ENCODE measurements at regions not wholly inside any gene's neighbourhood (a gene's known extent, or its start where the extent isn't known, plus 50 kb on each side); places are given as distances from the start of the nearest gene placed in this dataset.
A peak's percentile ranks its signal among the peaks of the same experiment; 100 is the strongest.
"Not testable (repeated sequence)": the region's sequence is repeated elsewhere in the genome, so short reads cannot be mapped to it uniquely, and the experiment has no call there.

DNA sequence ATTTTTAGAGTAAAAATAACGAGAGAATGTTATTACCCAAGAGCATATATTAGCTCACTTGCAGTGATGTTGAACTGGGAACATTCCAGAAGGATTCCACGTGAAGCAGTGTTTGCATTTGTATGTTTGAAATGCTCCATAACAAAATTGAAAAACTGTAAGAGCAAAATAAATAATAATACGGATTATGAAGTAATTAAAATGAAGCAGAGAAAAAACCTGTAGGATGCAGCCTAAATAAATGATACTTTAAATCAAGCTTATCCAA lies 203.3 kb downstream of the BAMBI start:
- no peak for TF ChIP-seq JUND (IDR thresholded peaks at IDR 0.05; ENCODE audit: low read depth)
- no peak for DNase-seq (ENCODE audit: low read depth in 1 of 2, low spot score in 1 of 2)
- in situ Hi-C loops (cut with HindIII; ENCODE audit: low pct_unique_long_range_greater_than_20kb, low sequenced_read_pairs), result no loop called here

- no peak for DNase-seq (ENCODE audit: low read depth in 1 of 2, low spot score in 1 of 2)
- TF ChIP-seq JUND (IDR thresholded peaks at IDR 0.05; ENCODE audit: low read depth), result no peak
- in situ Hi-C loops (cut with HindIII; ENCODE audit: low pct_unique_long_range_greater_than_20kb, low sequenced_read_pairs), result no loop called here
These were observed 204.0 kb downstream of the BAMBI start for GRCh38 chr10:28881171-28881882.

GRCh38 chr10:28883741-28884423 lies 206.6 kb downstream of the BAMBI start:
- DNase-seq (ENCODE audit: low read depth in 1 of 2, low spot score in 1 of 2), result no peak
- TF ChIP-seq JUND (IDR thresholded peaks at IDR 0.05; ENCODE audit: low read depth), result peak; percentile 74
- in situ Hi-C loops (cut with HindIII; ENCODE audit: low pct_unique_long_range_greater_than_20kb, low sequenced_read_pairs), result no loop called here

- TF ChIP-seq JUND (IDR thresholded peaks at IDR 0.05; ENCODE audit: low read depth), result no peak
- DNase-seq (ENCODE audit: low read depth in 1 of 2, low spot score in 1 of 2), result no peak
- in situ Hi-C loops (cut with HindIII; ENCODE audit: low pct_unique_long_range_greater_than_20kb, low sequenced_read_pairs), result no loop called here
These were observed 213.0 kb downstream of the BAMBI start for GRCh38 chr10:28890121-28890950.

DNA sequence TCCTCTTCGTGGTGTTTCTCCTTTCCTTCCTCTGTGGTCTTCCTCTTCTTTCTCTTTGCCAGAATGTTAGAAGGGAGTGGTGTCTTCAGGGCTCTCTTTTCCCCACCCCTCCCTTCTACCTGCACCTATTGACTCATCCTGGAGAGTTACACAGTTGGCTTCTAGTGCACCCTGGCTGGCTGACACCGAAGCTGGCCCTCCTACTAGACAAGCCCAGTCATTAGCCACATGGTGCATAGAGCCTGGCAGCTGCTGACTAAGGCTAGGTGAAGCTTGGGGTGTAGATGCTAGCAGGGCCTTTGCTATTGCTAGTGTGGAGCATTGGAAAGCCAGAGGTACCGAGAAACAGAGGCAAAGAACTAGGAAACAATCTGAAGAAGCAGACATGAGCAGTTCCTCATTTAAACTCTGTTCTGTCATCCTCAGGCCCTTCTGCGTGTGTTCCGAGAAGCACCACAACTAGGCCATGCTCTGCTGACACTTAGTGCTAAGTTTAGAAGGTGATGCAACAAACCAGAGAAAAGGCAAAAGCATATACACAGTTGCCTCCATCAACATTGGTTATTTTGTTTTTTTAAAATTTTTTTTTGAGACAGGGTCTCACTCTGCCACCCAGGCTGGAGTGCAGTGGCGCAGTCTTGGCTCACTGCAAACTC lies 213.9 kb downstream of the BAMBI start:
- TF ChIP-seq JUND (IDR thresholded peaks at IDR 0.05; ENCODE audit: low read depth), result no peak
- in situ Hi-C loops (cut with HindIII; ENCODE audit: low pct_unique_long_range_greater_than_20kb, low sequenced_read_pairs), result no loop called here
- peak in 1 of 2 experiments; percentile 30 for DNase-seq (ENCODE audit: low read depth in 1 of 2, low spot score in 1 of 2)

GRCh38 chr10:28892818-28893547 lies 215.7 kb downstream of the BAMBI start:
- in situ Hi-C loops (cut with HindIII; ENCODE audit: low pct_unique_long_range_greater_than_20kb, low sequenced_read_pairs), result no loop called here
- TF ChIP-seq JUND (IDR thresholded peaks at IDR 0.05; ENCODE audit: low read depth), result no peak
- peak in 1 of 2 experiments; percentile 74 for DNase-seq (ENCODE audit: low read depth in 1 of 2, low spot score in 1 of 2)

GRCh38 chr10:28894146-28894545 lies 216.8 kb downstream of the BAMBI start:
- in situ Hi-C loops (cut with HindIII; ENCODE audit: low pct_unique_long_range_greater_than_20kb, low sequenced_read_pairs), result no loop called here
- TF ChIP-seq JUND (IDR thresholded peaks at IDR 0.05; ENCODE audit: low read depth), result no peak
- DNase-seq (ENCODE audit: low read depth in 1 of 2, low spot score in 1 of 2), result no peak

DNA sequence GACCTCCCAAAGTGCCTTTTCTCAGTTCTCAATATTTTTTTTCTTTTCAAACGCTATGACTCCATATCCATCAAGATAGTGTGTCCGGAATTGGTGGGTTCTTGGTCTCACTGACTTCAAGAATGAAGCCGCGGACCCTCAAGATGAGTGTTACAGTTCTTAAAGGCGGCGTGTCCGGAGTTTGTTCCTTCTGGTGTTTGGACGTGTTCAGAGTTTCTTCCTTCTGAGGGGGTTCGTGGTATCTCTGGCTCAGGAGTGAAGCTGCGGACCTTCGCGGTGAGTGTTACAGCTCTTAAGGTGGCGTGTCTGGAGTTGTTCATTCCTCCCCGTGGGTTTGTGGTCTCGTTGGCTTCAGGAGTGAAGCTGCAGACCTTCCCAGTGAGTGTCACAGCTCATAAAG lies 218.3 kb downstream of the BAMBI start:
- DNase-seq (ENCODE audit: low read depth in 1 of 2, low spot score in 1 of 2); in situ Hi-C loops (cut with HindIII; ENCODE audit: low pct_unique_long_range_greater_than_20kb, low sequenced_read_pairs): not testable (repeated sequence)

DNA sequence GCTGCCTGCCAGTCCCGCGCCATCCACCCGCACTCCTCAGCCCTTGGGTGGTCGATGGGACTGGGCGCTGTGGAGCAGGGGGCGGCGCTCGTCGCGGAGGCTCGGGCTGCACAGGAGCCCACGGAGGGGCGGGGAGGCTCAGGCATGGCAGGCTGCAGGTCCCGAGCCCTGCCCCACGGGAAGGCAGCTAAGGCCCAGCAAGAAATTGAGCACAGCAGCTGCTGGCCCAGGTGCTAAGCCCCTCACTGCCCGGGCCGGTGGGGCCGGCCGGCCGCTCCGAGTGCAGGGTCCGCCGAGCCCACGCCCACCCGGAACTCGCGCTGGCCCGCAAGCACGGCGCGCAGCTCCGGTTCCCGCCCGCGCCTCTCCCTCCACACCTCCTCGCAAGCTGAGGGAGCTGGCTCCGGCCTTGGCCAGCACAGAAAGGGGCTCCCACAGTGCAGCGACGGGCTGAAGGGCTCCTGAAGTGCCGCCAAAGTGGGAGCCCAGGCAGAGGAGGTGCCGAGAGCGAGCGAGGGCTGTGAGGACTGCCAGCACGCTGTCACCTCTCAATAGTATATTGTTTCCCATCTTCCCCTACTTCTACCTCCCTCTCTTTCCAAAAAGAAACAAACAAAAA lies 219.6 kb downstream of the BAMBI start:
- in situ Hi-C loops (cut with HindIII; ENCODE audit: low pct_unique_long_range_greater_than_20kb, low sequenced_read_pairs); DNase-seq (ENCODE audit: low read depth in 1 of 2, low spot score in 1 of 2): not testable (repeated sequence)

- in situ Hi-C loops (cut with HindIII; ENCODE audit: low pct_unique_long_range_greater_than_20kb, low sequenced_read_pairs), result no loop called here
- TF ChIP-seq JUND (IDR thresholded peaks at IDR 0.05; ENCODE audit: low read depth), result no peak
- DNase-seq (ENCODE audit: low read depth in 1 of 2, low spot score in 1 of 2), result no peak
These were observed 220.5 kb downstream of the BAMBI start for GRCh38 chr10:28897617-28898464.

- no peak for DNase-seq (ENCODE audit: low read depth in 1 of 2, low spot score in 1 of 2)
- TF ChIP-seq JUND (IDR thresholded peaks at IDR 0.05; ENCODE audit: low read depth), result no peak
- in situ Hi-C loops (cut with HindIII; ENCODE audit: low pct_unique_long_range_greater_than_20kb, low sequenced_read_pairs), result no loop called here
These were observed 224.9 kb downstream of the BAMBI start for GRCh38 chr10:28902215-28902614.

Measured in T47D (cell line).